ENCODE measurements at regions not wholly inside any gene's neighbourhood (a gene's known extent, or its start where the extent isn't known, plus 50 kb on each side); places are given as distances from the start of the nearest gene placed in this dataset.

DNA sequence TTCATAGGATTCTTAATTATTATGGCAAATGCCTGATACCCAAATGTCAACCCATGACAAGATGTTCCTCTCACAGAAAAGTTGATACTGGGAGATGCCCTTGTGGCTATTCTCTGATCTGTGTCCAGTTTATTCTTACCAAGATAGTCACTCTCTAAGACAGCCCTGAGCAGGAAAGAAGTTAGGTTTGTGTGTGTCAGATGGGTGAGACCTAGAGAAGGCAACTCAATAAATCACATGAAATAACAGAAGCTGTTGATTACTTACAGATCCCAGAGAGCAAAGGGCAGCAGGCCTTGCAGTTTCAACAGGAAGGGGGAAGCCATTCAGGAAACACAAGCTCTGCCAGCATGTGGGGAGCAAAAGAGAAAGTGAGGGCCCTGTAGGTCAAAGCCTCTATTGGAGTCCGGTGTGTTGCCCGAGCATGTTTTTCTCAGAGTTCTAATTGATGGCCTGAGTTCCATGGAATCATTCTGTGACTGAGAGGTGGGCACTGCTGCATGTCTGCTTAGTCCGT lies 1193.7 kb upstream of the CDH18 start:
- no peak for TF ChIP-seq ZNF274 (IDR thresholded peaks at IDR 0.05; ENCODE audit: low read depth, low read length)
- H3K4me3 ChIP-seq (ENCODE audit: low read length): no peak overlapping the region

DNA sequence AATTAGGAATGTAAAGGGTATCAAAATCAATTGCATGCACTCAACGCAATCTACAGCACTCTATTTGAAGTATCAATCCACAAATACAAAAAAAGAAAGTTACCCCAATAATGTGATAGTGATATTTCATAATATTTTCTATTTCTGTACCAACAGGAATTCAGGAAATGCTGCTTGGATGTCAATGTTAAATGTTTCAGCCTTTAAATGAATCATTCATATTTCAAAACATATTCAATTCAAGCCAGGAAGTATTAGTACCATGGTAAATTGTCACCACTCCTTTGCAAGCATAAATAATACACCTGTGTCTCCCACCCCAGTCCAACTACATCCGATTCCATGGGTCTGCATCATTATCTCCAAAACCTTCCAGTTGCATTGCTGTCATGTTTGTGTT lies 1185.5 kb upstream of the CDH18 start:
- no peak for TF ChIP-seq ZNF274 (IDR thresholded peaks at IDR 0.05; ENCODE audit: low read depth, low read length)
- no peak overlapping the region for H3K4me3 ChIP-seq (ENCODE audit: low read length)

DNA sequence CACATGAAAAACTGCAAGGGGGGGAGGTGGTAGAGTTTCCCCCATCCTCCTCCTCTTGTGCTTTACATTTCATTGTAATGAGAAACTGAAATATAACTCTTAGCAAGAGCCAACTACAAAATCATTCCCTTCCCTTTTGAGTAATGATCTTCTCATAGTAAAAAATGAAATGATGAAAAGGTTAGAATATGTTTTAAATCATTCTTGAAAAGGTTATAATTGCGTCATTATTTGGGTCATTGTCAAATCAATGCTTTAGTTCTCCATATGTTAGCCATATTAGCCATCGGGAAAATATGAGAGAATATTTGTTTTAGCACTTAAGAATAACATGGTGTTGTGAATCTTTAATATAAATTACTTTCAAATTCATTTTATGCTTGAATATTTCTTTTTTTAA lies 1185.0 kb upstream of the CDH18 start:
- no peak for TF ChIP-seq ZNF274 (IDR thresholded peaks at IDR 0.05; ENCODE audit: low read depth, low read length)
- no peak overlapping the region for H3K4me3 ChIP-seq (ENCODE audit: low read length)

- TF ChIP-seq ZNF274 (IDR thresholded peaks at IDR 0.05; ENCODE audit: low read depth, low read length): no peak
- H3K4me3 ChIP-seq (ENCODE audit: low read length): no peak overlapping the region
These were observed 1183.0 kb upstream of the CDH18 start for GRCh38 chr5:21171038-21171437.

- no peak overlapping the region for H3K4me3 ChIP-seq (ENCODE audit: low read length)
- TF ChIP-seq ZNF274 (IDR thresholded peaks at IDR 0.05; ENCODE audit: low read depth, low read length): no peak
These were observed 1180.6 kb upstream of the CDH18 start for GRCh38 chr5:21168557-21168956.

DNA sequence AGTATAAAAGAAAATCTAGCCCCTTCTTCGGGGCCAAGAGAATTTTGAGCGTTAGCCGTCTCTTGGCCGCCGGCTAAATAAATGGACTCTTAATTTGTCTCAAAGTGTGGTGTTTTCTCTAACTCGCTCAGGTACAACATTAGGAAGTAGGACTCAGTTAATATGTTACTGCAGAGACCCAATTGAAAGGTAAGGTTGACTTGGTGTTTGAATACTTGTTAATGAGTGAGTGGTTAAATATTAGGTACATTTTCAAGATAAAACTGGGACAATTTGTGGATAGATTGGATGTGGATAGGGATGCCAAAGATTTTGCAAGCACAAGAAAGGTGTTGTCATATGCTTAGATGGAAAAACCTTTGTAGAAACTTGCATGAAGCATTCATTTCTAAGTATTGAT lies 1177.3 kb upstream of the CDH18 start:
- no peak for TF ChIP-seq ZNF274 (IDR thresholded peaks at IDR 0.05; ENCODE audit: low read depth, low read length)
- H3K4me3 ChIP-seq (ENCODE audit: low read length): no peak overlapping the region

GRCh38 chr5:21164425-21164824 lies 1176.4 kb upstream of the CDH18 start:
- TF ChIP-seq ZNF274 (IDR thresholded peaks at IDR 0.05; ENCODE audit: low read depth, low read length): no peak
- H3K4me3 ChIP-seq (ENCODE audit: low read length): no peak overlapping the region

DNA sequence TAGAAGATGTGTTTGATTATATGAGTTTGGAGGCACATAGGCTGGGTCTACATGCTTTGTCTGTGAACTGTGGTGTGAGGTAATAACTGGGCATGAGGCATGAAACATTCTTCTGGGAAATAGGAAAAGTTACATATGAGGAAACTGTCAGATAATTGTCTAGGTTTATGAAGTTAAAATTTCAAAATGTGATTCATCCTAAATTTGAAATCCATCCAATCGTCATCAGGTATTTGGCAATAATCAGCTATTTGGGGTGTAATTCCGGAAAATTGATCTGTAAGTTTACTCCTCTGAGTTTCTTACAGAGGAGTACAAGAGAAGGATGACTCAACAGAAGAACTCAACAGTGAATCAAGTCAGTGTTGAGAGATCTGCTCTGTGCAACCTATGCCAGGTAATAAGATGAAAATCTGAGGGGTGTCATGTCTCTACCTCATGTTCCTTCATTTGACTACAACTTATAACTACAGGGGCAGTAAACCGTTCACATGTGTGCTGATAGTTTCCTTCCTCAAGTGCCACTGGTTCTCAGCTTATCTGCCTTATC lies 1171.6 kb upstream of the CDH18 start:
- H3K4me3 ChIP-seq (ENCODE audit: low read length): no peak overlapping the region
- TF ChIP-seq ZNF274 (IDR thresholded peaks at IDR 0.05; ENCODE audit: low read depth, low read length): no peak

GRCh38 chr5:21154526-21154925 lies 1166.5 kb upstream of the CDH18 start:
- no peak overlapping the region for H3K4me3 ChIP-seq (ENCODE audit: low read length)
- no peak for TF ChIP-seq ZNF274 (IDR thresholded peaks at IDR 0.05; ENCODE audit: low read depth, low read length)

DNA sequence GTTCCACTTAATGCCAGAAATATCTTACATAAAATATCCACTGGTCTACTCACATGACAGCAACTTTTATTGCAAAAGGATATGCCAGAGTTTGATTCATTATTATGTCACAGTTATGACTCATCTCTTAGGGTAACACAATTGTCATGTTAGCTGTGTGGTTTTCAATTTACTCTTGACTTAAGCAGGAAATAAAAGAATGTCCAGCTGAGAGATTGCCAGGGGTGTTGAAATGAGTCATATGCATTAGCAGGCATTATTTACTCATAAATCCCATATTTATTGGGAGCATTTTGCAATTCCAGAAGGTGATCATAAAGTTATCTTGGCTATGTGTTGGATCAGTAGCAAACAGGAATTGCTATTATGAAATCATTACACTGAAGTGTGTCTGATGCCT lies 1164.6 kb upstream of the CDH18 start:
- no peak overlapping the region for H3K4me3 ChIP-seq (ENCODE audit: low read length)
- TF ChIP-seq ZNF274 (IDR thresholded peaks at IDR 0.05; ENCODE audit: low read depth, low read length): no peak

- H3K4me3 ChIP-seq (ENCODE audit: low read length): no peak overlapping the region
- no peak for TF ChIP-seq ZNF274 (IDR thresholded peaks at IDR 0.05; ENCODE audit: low read depth, low read length)
These were observed 1157.4 kb upstream of the CDH18 start for GRCh38 chr5:21145376-21145775.

DNA sequence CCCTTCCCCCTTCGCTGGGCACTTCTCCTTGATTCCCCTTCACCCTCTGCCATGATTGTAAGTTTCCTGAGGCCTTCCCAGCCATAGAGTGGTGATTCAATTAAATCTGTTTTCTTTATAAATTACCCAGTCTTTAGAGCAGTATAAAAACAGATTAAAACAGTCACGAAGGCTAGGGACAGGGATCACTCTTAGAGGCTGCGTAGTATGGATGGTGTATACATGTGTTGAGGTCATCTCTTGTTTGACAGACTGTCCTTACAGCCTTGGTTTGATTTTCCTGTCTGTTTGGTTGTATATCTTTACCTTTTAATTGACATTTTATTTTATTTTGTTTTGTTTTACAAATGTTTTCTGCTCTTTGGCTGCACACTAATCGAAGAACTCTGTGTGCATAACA lies 1155.7 kb upstream of the CDH18 start:
- TF ChIP-seq ZNF274 (IDR thresholded peaks at IDR 0.05; ENCODE audit: low read depth, low read length): no peak
- no peak overlapping the region for H3K4me3 ChIP-seq (ENCODE audit: low read length)

DNA sequence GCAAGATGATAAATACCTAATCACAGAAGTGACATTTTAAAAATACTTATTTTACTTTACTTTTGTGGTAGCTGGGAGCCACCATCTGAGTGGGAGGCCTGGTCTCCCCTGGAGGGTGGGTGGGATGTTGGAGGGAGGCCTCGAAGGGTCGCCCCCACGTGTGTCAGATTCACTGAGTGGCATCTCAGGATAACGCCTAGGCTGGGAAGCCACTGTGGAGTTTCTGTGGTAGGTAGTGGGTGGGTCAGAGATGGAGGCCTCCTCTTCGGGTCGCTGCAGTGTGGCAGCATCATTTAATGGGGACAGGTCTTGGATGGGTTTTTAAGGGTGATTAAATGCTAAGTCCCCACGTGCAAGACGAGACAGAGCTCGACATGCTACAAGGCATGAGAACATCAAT lies 1154.8 kb upstream of the CDH18 start:
- no peak for TF ChIP-seq ZNF274 (IDR thresholded peaks at IDR 0.05; ENCODE audit: low read depth, low read length)

DNA sequence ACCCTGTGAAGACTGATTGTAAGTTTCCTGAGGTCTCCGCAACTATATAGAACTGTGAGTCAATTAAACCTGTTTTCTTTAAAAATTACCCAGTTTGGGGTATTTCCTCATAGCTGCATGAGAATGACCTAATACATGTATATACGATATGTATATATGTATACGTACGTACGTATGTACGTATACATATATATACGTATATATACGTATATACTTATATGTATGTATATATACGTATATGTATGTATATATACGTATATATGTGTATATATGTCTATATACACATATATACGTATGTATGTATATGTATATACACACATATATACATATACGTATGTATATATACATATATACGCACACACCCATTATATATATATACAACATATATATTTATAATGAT lies 1153.0 kb upstream of the CDH18 start:
- no peak overlapping the region for H3K4me3 ChIP-seq (ENCODE audit: low read length)
- no peak for TF ChIP-seq ZNF274 (IDR thresholded peaks at IDR 0.05; ENCODE audit: low read depth, low read length)

More for the DNA sequence above, 1154.8 kb upstream of the CDH18 start:
- H3K4me3 ChIP-seq (ENCODE audit: low read length): no peak overlapping the region

GRCh38 chr5:21126236-21126635 lies 1138.2 kb upstream of the CDH18 start:
- no peak overlapping the region for H3K4me3 ChIP-seq (ENCODE audit: low read length)
- TF ChIP-seq ZNF274 (IDR thresholded peaks at IDR 0.05; ENCODE audit: low read depth, low read length): no peak
